Type B pancreatic cell (in vitro differentiated cells): ENCODE measurements at regions not wholly inside any gene's neighbourhood (a gene's known extent, or its start where the extent isn't known, plus 50 kb on each side); places are given as distances from the start of the nearest gene placed in this dataset.

ENCODE experiments used
- DNase-seq: peaks from one replicate; pipeline ENCODE4 v3.0.0; 2021; ENCODE audit warnings: mixed read lengths; ENCODE audit not compliant: unreplicated experiment; ENCODE audit errors: extremely low spot score
- H3K27ac Mint-ChIP-seq: 2 replicates; pipeline ENCODE4 v1.8.0; 2021; ENCODE audit warnings: mild to moderate bottlenecking, mixed read lengths
- H3K27me3 Mint-ChIP-seq: 2 replicates; pipeline ENCODE4 v1.8.0; 2021; ENCODE audit warnings: mixed read lengths
- H3K36me3 Mint-ChIP-seq: 2 replicates; pipeline ENCODE4 v1.8.0; 2021; ENCODE audit warnings: mixed read lengths
- H3K4me1 Mint-ChIP-seq: one replicate; pipeline ENCODE4 v1.8.0; 2021; ENCODE audit warnings: mixed read lengths; ENCODE audit not compliant: unreplicated experiment
- H3K4me3 Mint-ChIP-seq: 2 replicates; pipeline ENCODE4 v1.8.0; 2021; ENCODE audit warnings: mild to moderate bottlenecking, mixed read lengths
- H3K9me3 Mint-ChIP-seq: 2 replicates; pipeline ENCODE4 v1.8.0; 2021; ENCODE audit warnings: mixed read lengths
- TF ChIP-seq, protein P1 (sequence below): fragments of 200-600 bp; sonication (generic); conservative IDR thresholded peaks from 2 replicates; pipeline ENCODE4 v1.5.0; 2021; ENCODE audit warnings: antibody characterized with exemption, mild to moderate bottlenecking

DNA sequence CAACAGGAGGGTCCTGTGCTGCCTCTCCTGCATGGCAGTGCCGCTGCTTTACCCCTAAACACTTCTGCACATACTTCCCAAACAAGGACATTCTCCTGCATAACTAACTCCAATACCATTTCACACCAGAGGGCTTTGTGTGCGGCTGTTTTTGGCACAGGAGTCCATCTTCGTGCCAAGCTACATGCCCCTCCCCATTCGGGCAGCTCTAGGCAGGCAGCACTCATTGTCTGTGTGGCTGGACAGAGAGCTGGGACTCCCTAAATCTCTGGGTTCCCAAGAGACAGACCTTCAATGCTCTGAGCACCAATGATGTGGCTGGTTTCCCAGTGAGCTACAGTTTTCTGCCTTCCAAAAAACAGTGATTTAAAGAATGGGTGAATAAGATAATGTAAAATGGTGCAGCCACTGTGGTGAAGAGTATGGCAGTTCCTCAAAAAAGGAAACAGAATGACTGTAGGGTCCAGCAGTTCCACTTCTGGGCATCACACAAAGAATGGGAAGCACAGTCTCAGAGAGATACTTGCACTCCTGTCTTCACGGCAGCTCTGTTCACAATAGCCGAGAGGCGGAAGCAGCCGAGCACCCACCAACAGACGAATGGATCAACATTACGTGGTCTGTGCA, 80.3 kb upstream of the DUSP22 start:
- Mint-ChIP-seq H3K4me1 (peaks cover 9% of the 10 kb centered on the region), H3K27ac (no peak overlapping the region), H3K27me3 (peaks cover 37% of the 10 kb centered on the region), H3K36me3 (no peaks in the 10 kb centered on the region), H3K4me3 (no peak overlapping the region), H3K9me3 (no peaks in the 10 kb centered on the region)
- TF ChIP-seq, protein P1, sequence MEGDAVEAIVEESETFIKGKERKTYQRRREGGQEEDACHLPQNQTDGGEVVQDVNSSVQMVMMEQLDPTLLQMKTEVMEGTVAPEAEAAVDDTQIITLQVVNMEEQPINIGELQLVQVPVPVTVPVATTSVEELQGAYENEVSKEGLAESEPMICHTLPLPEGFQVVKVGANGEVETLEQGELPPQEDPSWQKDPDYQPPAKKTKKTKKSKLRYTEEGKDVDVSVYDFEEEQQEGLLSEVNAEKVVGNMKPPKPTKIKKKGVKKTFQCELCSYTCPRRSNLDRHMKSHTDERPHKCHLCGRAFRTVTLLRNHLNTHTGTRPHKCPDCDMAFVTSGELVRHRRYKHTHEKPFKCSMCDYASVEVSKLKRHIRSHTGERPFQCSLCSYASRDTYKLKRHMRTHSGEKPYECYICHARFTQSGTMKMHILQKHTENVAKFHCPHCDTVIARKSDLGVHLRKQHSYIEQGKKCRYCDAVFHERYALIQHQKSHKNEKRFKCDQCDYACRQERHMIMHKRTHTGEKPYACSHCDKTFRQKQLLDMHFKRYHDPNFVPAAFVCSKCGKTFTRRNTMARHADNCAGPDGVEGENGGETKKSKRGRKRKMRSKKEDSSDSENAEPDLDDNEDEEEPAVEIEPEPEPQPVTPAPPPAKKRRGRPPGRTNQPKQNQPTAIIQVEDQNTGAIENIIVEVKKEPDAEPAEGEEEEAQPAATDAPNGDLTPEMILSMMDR: no peak
- DNase-seq: no peak

DNA sequence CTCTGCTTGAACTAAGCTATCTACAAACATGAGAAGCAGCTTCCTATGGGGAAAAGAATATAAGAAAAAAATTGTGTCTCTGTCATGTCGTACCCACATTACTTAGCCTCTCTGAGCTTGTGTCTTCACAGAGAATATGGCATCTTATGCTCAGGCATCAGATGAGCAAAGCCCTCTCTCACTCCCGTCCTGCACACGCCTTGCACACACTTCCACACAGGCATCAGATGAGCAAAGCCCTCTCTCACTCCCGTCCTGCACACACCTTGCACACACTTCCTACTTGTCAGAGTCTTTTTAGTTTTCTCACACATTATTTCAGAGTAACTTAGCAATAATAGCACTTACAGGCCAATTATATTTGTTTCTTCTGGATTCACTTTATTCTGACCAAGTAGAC, 79.0 kb upstream of the DUSP22 start:
- TF ChIP-seq, protein P1: no peak
- no peak overlapping the region for H3K4me3 Mint-ChIP-seq
- no peak overlapping the region for H3K27ac Mint-ChIP-seq
- peaks cover 9% of the 10 kb centered on the region for H3K4me1 Mint-ChIP-seq
- H3K27me3 Mint-ChIP-seq: peaks cover 37% of the 10 kb centered on the region
- no peaks in the 10 kb centered on the region for H3K9me3 Mint-ChIP-seq
- DNase-seq: no peak
- H3K36me3 Mint-ChIP-seq: no peaks in the 10 kb centered on the region

DNA sequence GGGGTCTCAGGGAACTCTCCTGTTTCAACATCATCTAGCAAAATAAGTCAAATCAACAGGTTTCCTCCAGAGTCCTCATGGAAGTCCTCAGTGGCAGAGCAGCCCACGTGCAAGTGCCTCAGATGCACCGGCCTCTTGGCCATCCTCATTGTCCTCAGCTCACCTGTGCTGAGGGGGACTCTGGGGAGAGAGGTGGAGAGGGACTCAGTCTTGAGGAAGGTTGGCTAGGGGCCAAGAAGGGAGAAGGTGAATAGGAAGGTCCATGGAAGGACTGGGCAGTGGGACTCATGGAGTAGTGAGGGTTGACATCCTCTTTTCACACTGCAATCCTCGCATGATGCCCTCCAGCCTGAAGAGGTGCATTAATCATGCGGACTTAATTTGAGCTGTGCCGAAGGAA, 77.9 kb upstream of the DUSP22 start:
- H3K4me3 Mint-ChIP-seq: no peak overlapping the region
- no peaks in the 10 kb centered on the region for H3K36me3 Mint-ChIP-seq
- DNase-seq: no peak
- H3K27me3 Mint-ChIP-seq: peaks cover 30% of the 10 kb centered on the region
- TF ChIP-seq, protein P1: no peak
- H3K27ac Mint-ChIP-seq: no peak overlapping the region
- H3K4me1 Mint-ChIP-seq: peaks cover 9% of the 10 kb centered on the region
- no peaks in the 10 kb centered on the region for H3K9me3 Mint-ChIP-seq

DNA sequence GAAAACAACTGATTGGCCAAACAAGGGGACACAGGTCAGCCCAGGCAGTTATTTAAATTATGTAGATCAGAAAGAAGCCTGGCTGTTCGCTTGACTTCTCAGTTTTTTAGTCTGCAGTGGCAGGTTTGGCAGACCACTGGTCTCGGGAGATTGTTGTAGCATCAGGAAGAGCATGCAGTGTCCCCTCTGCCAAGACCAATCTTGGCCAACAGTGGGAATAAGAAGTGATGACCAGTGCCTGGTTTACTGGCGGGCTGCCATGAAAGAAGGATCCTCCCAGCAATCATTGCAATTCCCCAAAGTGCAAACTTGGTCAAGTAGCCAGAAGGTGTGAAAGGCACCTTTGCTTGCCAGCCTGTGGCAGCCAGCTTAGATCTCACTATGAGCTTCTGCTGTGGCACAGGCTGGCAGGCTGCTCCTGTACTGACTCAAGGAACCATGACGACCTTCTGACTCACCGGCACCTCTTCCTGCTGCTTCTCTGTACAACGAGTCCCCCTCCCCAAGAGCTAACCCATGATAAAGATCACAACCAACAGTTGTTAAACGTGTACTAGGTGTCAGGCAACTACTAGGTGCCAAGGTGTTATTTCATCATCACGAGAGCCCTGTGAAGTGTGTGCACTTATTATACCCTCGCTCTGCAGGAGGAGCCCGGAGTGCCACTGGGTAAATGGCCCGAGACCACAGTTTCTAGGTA, 76.8 kb upstream of the DUSP22 start:
- Mint-ChIP-seq H3K4me3 (no peak overlapping the region), H3K9me3 (no peaks in the 10 kb centered on the region), H3K4me1 (peaks cover 10% of the 10 kb centered on the region), H3K27ac (no peak overlapping the region), H3K27me3 (peaks cover 22% of the 10 kb centered on the region), H3K36me3 (no peaks in the 10 kb centered on the region)
- no peak for DNase-seq
- TF ChIP-seq, protein P1: no peak

DNA sequence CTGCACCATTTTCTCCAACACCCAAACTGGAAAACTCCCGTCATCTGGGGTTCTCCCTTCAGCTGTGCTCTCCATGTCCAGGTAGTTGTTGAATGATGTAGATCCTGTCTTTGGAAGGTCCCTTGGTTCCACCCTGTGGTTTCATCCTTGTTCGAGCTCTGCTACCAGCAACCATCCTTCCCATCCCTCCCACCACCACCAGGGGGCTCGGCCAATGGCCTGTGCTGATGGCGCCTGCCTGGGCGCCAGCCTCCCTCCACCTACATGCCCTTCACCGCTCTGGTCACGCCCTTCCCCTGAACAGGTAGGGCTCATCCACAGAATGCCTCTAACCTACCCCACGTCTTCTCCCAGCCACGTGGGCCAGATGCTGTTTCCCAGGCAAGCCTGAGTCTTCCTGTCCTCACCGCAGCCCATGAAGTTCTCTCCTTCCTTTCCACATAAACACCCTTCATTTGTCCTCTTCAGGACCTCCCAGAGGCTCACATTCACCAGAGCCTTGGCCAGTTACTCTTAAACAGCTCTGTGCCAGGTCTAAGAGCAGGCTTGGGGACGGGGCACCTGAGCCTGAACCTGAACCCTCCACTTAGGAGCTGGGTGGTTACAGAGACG, 75.1 kb upstream of the DUSP22 start:
- no peak for DNase-seq
- no peak overlapping the region for H3K4me3 Mint-ChIP-seq
- no peaks in the 10 kb centered on the region for H3K9me3 Mint-ChIP-seq
- TF ChIP-seq, protein P1: peak; percentile 70
- H3K4me1 Mint-ChIP-seq: peaks cover 13% of the 10 kb centered on the region
- peaks cover 16% of the 10 kb centered on the region for H3K27me3 Mint-ChIP-seq
- H3K27ac Mint-ChIP-seq: no peak overlapping the region
- no peaks in the 10 kb centered on the region for H3K36me3 Mint-ChIP-seq
